Heart right ventricle (tissue), 16 donors: ENCODE measurements at regions not wholly inside any gene's neighbourhood (a gene's known extent, or its start where the extent isn't known, plus 50 kb on each side); places are given as distances from the start of the nearest gene placed in this dataset.

Source experiments
- ATAC-seq, 8 donors: fragments of 200-7000 bp; cut with Tn5 transposase; one replicate each; pipeline ENCODE4 v1.9.1; 2020; ENCODE audit warnings: mild to moderate bottlenecking in 8 of 8, moderate library complexity in 8 of 8, moderate number of reproducible peaks in 1 of 8
- DNase-seq, 2 donors: peaks; one replicate each; pipeline ENCODE4 v3.0.0-alpha.2; 2020
- H3K27ac ChIP-seq, 10 donors: fragments of 200-600 bp; sonication (generic) in 2 of 10; one replicate each; pipeline versions ENCODE4 v1.5.0 to v1.8.0; 2020 to 2022; ENCODE audit warnings: mild to moderate bottlenecking in 3 of 10
- H3K27me3 ChIP-seq, 7 donors: fragments of 200-600 bp; one replicate each; pipeline ENCODE4 v1.8.0; 2021 to 2022; ENCODE audit warnings: mild to moderate bottlenecking in 2 of 7
- H3K36me3 ChIP-seq, 9 donors: fragments of 200-600 bp; sonication (generic) in 1 of 9; one replicate each; pipeline versions ENCODE4 v1.5.0 to v1.8.0; 2020 to 2022; ENCODE audit warnings: mild to moderate bottlenecking in 2 of 9
- H3K4me1 ChIP-seq, 9 donors: fragments of 200-600 bp; sonication (generic) in 1 of 9; one replicate each; pipeline versions ENCODE4 v1.5.0 to v1.8.0; 2020 to 2022; ENCODE audit warnings: mild to moderate bottlenecking in 4 of 9
- H3K4me3 ChIP-seq, 10 donors: fragments of 200-600 bp; sonication (generic) in 2 of 10; one replicate each; pipeline versions ENCODE4 v1.5.0 to v1.8.0; 2020 to 2022; ENCODE audit warnings: mild to moderate bottlenecking in 7 of 10, moderate library complexity in 2 of 10
- H3K9me3 ChIP-seq, 11 donors: fragments of 200-600 bp in 10 of 11; sonication (generic) in 2 of 11; one replicate each; pipeline versions ENCODE4 v1.5.0 to v1.8.0; 2013 to 2022; ENCODE audit warnings: mild to moderate bottlenecking in 2 of 11, control low read depth in 1 of 11, moderate library complexity in 1 of 11
- WGBS, 2 donors: extraction: QIAGEN DNeasy Blood & Tissue Kit; methylation state at CpG; one replicate each; pipeline ENCODE4 v1.1.7; 2013; ENCODE audit warnings: inconsistent platforms in 1 of 2; 5-methylcytosine and 5-hydroxymethylcytosine counted together
- intact Hi-C, 10 donors: fragments of 100-400 bp; cut with DNase I; formaldehyde crosslinking; loops; one replicate each; pipeline versions ENCODE4 v1.11.1 to v1.14.2; 2022
- TF ChIP-seq, protein P1 (sequence below), 9 donors: fragments of 200-600 bp; sonication (generic) in 2 of 9; IDR thresholded peaks; one replicate each; pipeline versions ENCODE4 v1.5.0 to v1.8.0; 2021 to 2022; ENCODE audit warnings: antibody characterized with exemption in 9 of 9, mild to moderate bottlenecking in 5 of 9, moderate library complexity in 1 of 9
- donor health status: Arrhythmogenic right ventricular cardiomyopathy.
- donor health status: ischemic (EF 13 %, LVEDD 7.1; RV severe dilation, severe dysfunction).
- donor health status: healthy with polysubstance abuse.
- donor health status: DM: no; HTN: yes; CAD: no.
- donor health status: DM: no; HTN: no; CAD: no.
- donor health status: ischemic (EF 25% LVEDD 6.9; RV normal size, moderate dysfunction).
- donor health status: ischemic (EF 25% LVEDD 5.7; RV mildly dilated, moderate dysfunction).
- donor health status: healthy.
- donor health status: DM: yes; HTN: yes; CAD: no.
- donor health status: Ischemic cardiomyopathy.
- donor health status: ischemic (EF 35%, LVEDD 5.7; RV mildly dilated, moderate dysfunction).
- donor health status: nonischemic (EF 11% LVEDD 7.7; RV severe dilation, severe dysfunction).
- donor health status: DM: yes; HTN: yes; CAD: no.
- donor health status: PGD.
- donor health status: ischemic (EF 29% LVEDD 5.4; RV normal size, mild dysfunction).
- donor health status: nonischemic (EF 23%, LVEDD 6.1; RV moderate dilation, normal function).

- intact Hi-C loops = no loop called here
Measured at GRCh38 chr5:121559832-121560231, 291.9 kb upstream of the FTMT start.

GRCh38 chr5:121572061-121572460 is 279.6 kb upstream of the FTMT start:
- H3K4me3 ChIP-seq = no peak overlapping the region
- H3K27ac ChIP-seq = no peak overlapping the region
- no peak for DNase-seq
- TF ChIP-seq, protein P1, sequence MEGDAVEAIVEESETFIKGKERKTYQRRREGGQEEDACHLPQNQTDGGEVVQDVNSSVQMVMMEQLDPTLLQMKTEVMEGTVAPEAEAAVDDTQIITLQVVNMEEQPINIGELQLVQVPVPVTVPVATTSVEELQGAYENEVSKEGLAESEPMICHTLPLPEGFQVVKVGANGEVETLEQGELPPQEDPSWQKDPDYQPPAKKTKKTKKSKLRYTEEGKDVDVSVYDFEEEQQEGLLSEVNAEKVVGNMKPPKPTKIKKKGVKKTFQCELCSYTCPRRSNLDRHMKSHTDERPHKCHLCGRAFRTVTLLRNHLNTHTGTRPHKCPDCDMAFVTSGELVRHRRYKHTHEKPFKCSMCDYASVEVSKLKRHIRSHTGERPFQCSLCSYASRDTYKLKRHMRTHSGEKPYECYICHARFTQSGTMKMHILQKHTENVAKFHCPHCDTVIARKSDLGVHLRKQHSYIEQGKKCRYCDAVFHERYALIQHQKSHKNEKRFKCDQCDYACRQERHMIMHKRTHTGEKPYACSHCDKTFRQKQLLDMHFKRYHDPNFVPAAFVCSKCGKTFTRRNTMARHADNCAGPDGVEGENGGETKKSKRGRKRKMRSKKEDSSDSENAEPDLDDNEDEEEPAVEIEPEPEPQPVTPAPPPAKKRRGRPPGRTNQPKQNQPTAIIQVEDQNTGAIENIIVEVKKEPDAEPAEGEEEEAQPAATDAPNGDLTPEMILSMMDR (IDR thresholded peaks at IDR 0.05) = no peak
- H3K27me3 ChIP-seq = no peaks in the 10 kb centered on the region
- ATAC-seq = no peak
- WGBS, 2 donors = 80 to 81% methylated on average over 1 of the region's 1 CpG
- H3K36me3 ChIP-seq = no peaks in the 10 kb centered on the region
- no peaks in the 10 kb centered on the region for H3K9me3 ChIP-seq
- no peaks in the 10 kb centered on the region for H3K4me1 ChIP-seq
- intact Hi-C loops = no loop called here

More at GRCh38 chr5:121559832-121560231, 291.9 kb upstream of the FTMT start:
- no peak for ATAC-seq
- Histone ChIP-seq H3K27ac (no peak overlapping the region), H3K27me3 (no peaks in the 10 kb centered on the region), H3K9me3 (peaks cover 0 to 10% (median 0%) of the 10 kb centered on the region in 11 donors), H3K4me3 (no peak overlapping the region), H3K4me1 (no peaks in the 10 kb centered on the region), H3K36me3 (no peaks in the 10 kb centered on the region)
- TF ChIP-seq, protein P1 (IDR thresholded peaks at IDR 0.05) = no peak
- no peak for DNase-seq

DNA sequence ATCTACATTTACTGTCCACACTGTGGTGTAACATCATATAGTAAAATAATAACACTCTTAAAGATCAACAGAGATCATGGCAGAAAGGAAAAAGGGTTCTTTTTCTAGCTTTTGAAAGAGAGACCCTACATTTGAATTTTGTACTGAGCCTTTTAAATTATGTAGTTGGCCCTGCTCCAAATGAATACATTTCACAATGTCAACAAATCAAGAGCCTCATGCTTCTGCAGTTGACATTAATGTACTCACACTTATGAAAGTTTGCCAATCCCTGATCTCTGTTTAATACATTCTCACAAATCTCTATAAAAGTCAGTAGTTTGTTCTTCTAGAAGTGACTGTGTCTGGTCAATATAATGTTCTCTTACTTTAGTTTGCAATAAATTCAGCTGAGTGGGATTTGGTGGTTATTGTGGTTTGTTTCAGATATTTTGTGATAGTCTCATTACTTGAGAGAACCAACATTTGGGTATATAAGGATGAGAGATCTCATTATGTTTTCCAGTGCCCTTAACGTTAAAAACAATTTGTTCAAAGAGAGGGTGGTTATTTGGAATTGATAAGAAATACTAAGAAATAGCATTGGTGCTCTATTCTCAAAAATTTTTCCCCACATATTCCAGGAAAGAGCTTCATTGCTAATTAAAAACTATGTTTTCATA is 277.8 kb upstream of the FTMT start:
- WGBS, 2 donors = 59 to 65% methylated on average over 1 of the region's 1 CpG
- no peaks in the 10 kb centered on the region for H3K9me3 ChIP-seq
- TF ChIP-seq, protein P1 (IDR thresholded peaks at IDR 0.05) = no peak
- no peak for DNase-seq
- intact Hi-C loops = no loop called here
- no peaks in the 10 kb centered on the region for H3K4me1 ChIP-seq
- H3K36me3 ChIP-seq = no peaks in the 10 kb centered on the region
- H3K27ac ChIP-seq = no peak overlapping the region
- H3K27me3 ChIP-seq = no peaks in the 10 kb centered on the region
- H3K4me3 ChIP-seq = no peak overlapping the region
- ATAC-seq = no peak

- H3K27ac ChIP-seq = no peak overlapping the region
- no peaks in the 10 kb centered on the region for H3K36me3 ChIP-seq
- TF ChIP-seq, protein P1 (IDR thresholded peaks at IDR 0.05) = no peak
- 59 to 75% methylated on average over 2 of the region's 2 CpGs for WGBS, 2 donors
- H3K9me3 ChIP-seq = peaks cover 0 to 10% (median 0%) of the 10 kb centered on the region in 11 donors
- DNase-seq (no peak), ATAC-seq (peak in 1 of 8 donors; percentile 70)
- no peak overlapping the region for H3K4me3 ChIP-seq
- intact Hi-C loops = no loop called here
- no peaks in the 10 kb centered on the region for H3K27me3 ChIP-seq
- H3K4me1 ChIP-seq = no peaks in the 10 kb centered on the region
Measured at GRCh38 chr5:121581588-121581987, 270.1 kb upstream of the FTMT start.
